OCI-LY3 (cell line): ENCODE measurements at regions not wholly inside any gene's neighbourhood (a gene's known extent, or its start where the extent isn't known, plus 50 kb on each side); places are given as distances from the start of the nearest gene placed in this dataset.

Experiments
- H2AFZ ChIP-seq: fragments of 200-600, 300-600 bp; shearing (Covaris generic); 2 replicates; pipeline ENCODE4 v1.6.0; 2014; ENCODE audit warnings: antibody characterized with exemption, low read depth, low read length
- H3K27ac ChIP-seq: fragments of 200-600, 300-600 bp; sonication (generic); 2 replicates; pipeline ENCODE4 v1.5.1; 2014; ENCODE audit warnings: mild to moderate bottlenecking, low read length, moderate library complexity, mixed read lengths
- H3K27me3 ChIP-seq: fragments of 200-600, 300-600 bp; sonication (generic); 2 replicates; pipeline ENCODE4 v1.6.1; 2014; ENCODE audit warnings: low read depth, low read length, mixed read lengths
- H3K36me3 ChIP-seq: fragments of 200-600, 300-600 bp; sonication (generic); replicated peaks from 2 replicates; pipeline ENCODE3; 2014; ENCODE audit warnings: low read depth, low read length, mixed read lengths
- H3K4me1 ChIP-seq: fragments of 300-600, 200-600 bp; sonication (generic); 2 replicates; pipeline ENCODE4 v1.6.1; 2014; ENCODE audit warnings: low read length, mixed read lengths
- H3K4me2 ChIP-seq: fragments of 200-600, 300-600 bp; sonication (generic); 2 replicates; pipeline ENCODE4 v1.6.1; 2014; ENCODE audit warnings: low read length, mixed read lengths
- H3K4me3 ChIP-seq: fragments of 300-600, 200-600 bp; sonication (generic); 2 replicates; pipeline ENCODE4 v1.5.1; 2014; ENCODE audit warnings: antibody characterized with exemption, mild to moderate bottlenecking, low read length, moderate library complexity
- H3K79me2 ChIP-seq: fragments of 300-600, 200-600 bp; shearing (Covaris generic); 2 replicates; pipeline ENCODE4 v1.6.1; 2014; ENCODE audit warnings: mild to moderate bottlenecking, low read length, mixed read lengths
- H3K9ac ChIP-seq: fragments of 300-600, 200-600 bp; shearing (Covaris generic); 2 replicates; pipeline ENCODE4 v1.6.0; 2014; ENCODE audit warnings: mild to moderate bottlenecking, low read length, moderate library complexity
- H3K9me3 ChIP-seq: fragments of 200-600, 300-600 bp; shearing (Covaris generic); 2 replicates; pipeline ENCODE4 v1.6.1; 2014; ENCODE audit warnings: low read length, mixed read lengths; ENCODE audit not compliant: insufficient read depth
- H4K20me1 ChIP-seq: fragments of 200-600, 300-600 bp; sonication (generic); 2 replicates; pipeline ENCODE4 v1.6.1; 2016; ENCODE audit warnings: low read length, mixed read lengths; ENCODE audit not compliant: insufficient read depth
- CTCF ChIP-seq: fragments of 200-600, 300-600 bp; sonication (generic); IDR thresholded peaks from 2 replicates; pipeline ENCODE4 v1.5.1; 2014; ENCODE audit warnings: antibody characterized with exemption, low read length, low read depth
- EZH2phosphoT487 ChIP-seq: fragments of 200-600 bp; shearing (Covaris generic); IDR thresholded peaks from 2 replicates; pipeline ENCODE4 v1.6.1; 2018; ENCODE audit warnings: antibody characterized with exemption, mixed run types, low read depth

DNA sequence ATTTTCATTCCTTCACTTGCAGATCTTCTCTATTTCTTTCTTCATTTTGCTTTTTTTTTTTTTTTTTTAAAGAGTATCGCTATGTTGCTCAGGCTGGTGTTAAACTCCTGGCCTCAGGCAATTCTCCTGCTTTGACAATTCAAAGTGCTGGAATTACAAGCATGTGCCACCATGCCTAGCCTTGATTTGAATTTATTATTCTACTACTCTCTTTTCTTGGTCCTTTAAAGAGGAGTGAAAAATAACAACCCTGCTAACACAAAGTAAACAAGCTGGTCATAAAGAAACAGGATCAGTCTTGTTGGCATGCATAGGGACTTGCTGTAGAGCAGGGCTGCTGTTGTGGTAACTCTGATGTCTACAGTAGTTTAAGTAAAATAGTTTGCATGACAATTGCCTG, 1615.3 kb upstream of the ZEB2 start:
- no peak overlapping the region for H3K4me3 ChIP-seq
- no peaks in the 10 kb centered on the region for H3K4me1 ChIP-seq
- no peak overlapping the region for H2AFZ ChIP-seq
- no peaks in the 10 kb centered on the region for H3K36me3 ChIP-seq
- no peak overlapping the region for H3K27ac ChIP-seq
- H3K79me2 ChIP-seq = no peaks in the 10 kb centered on the region
- H3K27me3 ChIP-seq = no peaks in the 10 kb centered on the region
- no peaks in the 10 kb centered on the region for H3K9me3 ChIP-seq
- no peaks in the 10 kb centered on the region for H4K20me1 ChIP-seq
- H3K4me2 ChIP-seq = no peak overlapping the region
- no peak for TF ChIP-seq CTCF
- no peak for TF ChIP-seq EZH2phosphoT487
- no peak overlapping the region for H3K9ac ChIP-seq

DNA sequence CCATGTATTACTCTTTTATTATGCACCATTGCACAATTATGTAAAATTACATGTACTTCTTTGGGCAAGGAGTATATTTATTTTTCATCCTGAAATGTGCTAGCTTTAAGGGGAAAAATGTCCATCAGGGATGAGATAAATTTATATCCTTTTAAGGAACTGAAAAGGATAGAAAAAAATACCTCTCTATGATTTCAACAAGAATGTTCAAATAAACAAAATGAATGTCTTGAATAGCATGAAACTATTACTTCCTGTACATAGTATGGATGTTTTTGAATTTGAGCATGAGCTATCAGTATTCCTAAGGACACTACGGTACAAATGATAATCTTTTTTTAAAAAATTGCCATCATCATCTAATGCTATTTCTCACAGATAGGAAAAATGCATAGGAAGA, 1611.9 kb upstream of the ZEB2 start:
- no peak overlapping the region for H3K4me3 ChIP-seq
- no peak overlapping the region for H3K27ac ChIP-seq
- no peaks in the 10 kb centered on the region for H3K36me3 ChIP-seq
- H4K20me1 ChIP-seq = no peaks in the 10 kb centered on the region
- H3K79me2 ChIP-seq = no peaks in the 10 kb centered on the region
- no peaks in the 10 kb centered on the region for H3K27me3 ChIP-seq
- H3K9ac ChIP-seq = no peak overlapping the region
- TF ChIP-seq EZH2phosphoT487 (no peak), CTCF (no peak)
- no peak overlapping the region for H3K4me2 ChIP-seq
- no peaks in the 10 kb centered on the region for H3K9me3 ChIP-seq
- H3K4me1 ChIP-seq = no peaks in the 10 kb centered on the region
- H2AFZ ChIP-seq = no peak overlapping the region

- Histone ChIP-seq H3K4me2 (no peak overlapping the region), H3K9ac (no peak overlapping the region), H3K36me3 (no peaks in the 10 kb centered on the region), H3K79me2 (no peaks in the 10 kb centered on the region), H3K9me3 (no peaks in the 10 kb centered on the region), H3K27me3 (no peaks in the 10 kb centered on the region), H3K27ac (no peak overlapping the region), H2AFZ (no peak overlapping the region), H3K4me3 (no peak overlapping the region), H4K20me1 (no peaks in the 10 kb centered on the region), H3K4me1 (no peaks in the 10 kb centered on the region)
- TF ChIP-seq EZH2phosphoT487 (no peak), CTCF (no peak)
These were observed 1611.1 kb upstream of the ZEB2 start for GRCh38 chr2:146131048-146131447.

DNA sequence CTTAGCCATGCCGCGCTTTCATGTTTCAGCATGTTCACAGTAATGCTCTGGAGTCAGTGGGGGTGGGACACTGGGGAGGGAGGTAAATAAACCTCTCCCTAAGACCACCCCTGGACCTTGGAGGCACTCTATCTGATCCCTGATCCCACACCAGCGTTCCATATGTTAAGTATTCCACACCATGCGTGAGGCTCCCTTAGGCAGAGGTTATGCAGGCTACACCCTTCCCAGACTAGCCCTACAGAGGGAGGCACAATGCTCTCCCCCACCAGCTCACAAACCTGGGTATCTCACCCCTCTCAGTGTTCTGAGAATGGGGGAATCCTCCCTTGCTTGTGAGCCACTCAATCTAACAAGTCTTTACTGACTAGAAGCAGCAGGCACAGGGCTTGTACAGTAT, 1610.4 kb upstream of the ZEB2 start:
- Histone ChIP-seq H3K27me3 (no peaks in the 10 kb centered on the region), H3K4me3 (no peak overlapping the region), H3K79me2 (no peaks in the 10 kb centered on the region), H3K27ac (no peak overlapping the region), H4K20me1 (no peaks in the 10 kb centered on the region), H2AFZ (no peak overlapping the region), H3K4me2 (no peak overlapping the region), H3K9me3 (no peaks in the 10 kb centered on the region), H3K4me1 (no peaks in the 10 kb centered on the region), H3K9ac (no peak overlapping the region), H3K36me3 (no peaks in the 10 kb centered on the region)
- TF ChIP-seq CTCF (no peak), EZH2phosphoT487 (no peak)
